ENCODE measurements at regions not wholly inside any gene's neighbourhood (a gene's known extent, or its start where the extent isn't known, plus 50 kb on each side); places are given as distances from the start of the nearest gene placed in this dataset.

GRCh38 chr15:61654918-61655317 is 405.3 kb downstream of the VPS13C start:
- H3K4me1 ChIP-seq: peaks cover 31 to 56% of the 10 kb centered on the region in 2 donors
- H3K9me3 ChIP-seq: no peaks in the 10 kb centered on the region
- 79 to 80% methylated on average over 12 of the region's 12 CpGs for WGBS, 2 donors
- H3K27ac ChIP-seq: peak overlapping the region in 2 of 3 donors; percentile 69 to 75
- no peak for TF ChIP-seq POLR2A (IDR thresholded peaks at IDR 0.05)
- no peak for TF ChIP-seq CTCF (IDR thresholded peaks at IDR 0.05)
- no peaks in the 10 kb centered on the region for H3K36me3 ChIP-seq
- no peak overlapping the region for H3K4me3 ChIP-seq (replicated peaks in 1 of 3)
- intact Hi-C loops (cut with DNase I): no loop called here
- no peaks in the 10 kb centered on the region for H3K27me3 ChIP-seq
- DNase-seq: peak; percentile 31 to 37

GRCh38 chr15:61654002-61654740 is 406.1 kb downstream of the VPS13C start:
- no peaks in the 10 kb centered on the region for H3K27me3 ChIP-seq
- no peak for DNase-seq
- no peak overlapping the region for H3K27ac ChIP-seq
- H3K4me1 ChIP-seq: peaks cover 25 to 52% of the 10 kb centered on the region in 2 donors
- no peak overlapping the region for H3K4me3 ChIP-seq (replicated peaks in 1 of 3)
- TF ChIP-seq POLR2A (IDR thresholded peaks at IDR 0.05): no peak
- no peak for TF ChIP-seq CTCF (IDR thresholded peaks at IDR 0.05)
- intact Hi-C loops (cut with DNase I): no loop called here
- WGBS, 2 donors: 82 to 90% methylated on average over 8 to 9 of the region's 9 CpGs
- no peaks in the 10 kb centered on the region for H3K9me3 ChIP-seq
- H3K36me3 ChIP-seq: no peaks in the 10 kb centered on the region

- Histone ChIP-seq H3K36me3 (no peaks in the 10 kb centered on the region), H3K9me3 (no peaks in the 10 kb centered on the region), H3K4me3 (replicated peaks in 1 of 3) (no peak overlapping the region), H3K27me3 (no peaks in the 10 kb centered on the region), H3K4me1 (peaks cover 25 to 49% of the 10 kb centered on the region in 2 donors), H3K27ac (peak overlapping the region in 1 of 3 donors; percentile 26)
- intact Hi-C loops (cut with DNase I): no loop called here
- 74 to 84% methylated on average over 9 of the region's 9 CpGs for WGBS, 2 donors
- TF ChIP-seq POLR2A (IDR thresholded peaks at IDR 0.05) (no peak), CTCF (IDR thresholded peaks at IDR 0.05) (no peak)
- DNase-seq: no peak
These were observed 407.1 kb downstream of the VPS13C start for GRCh38 chr15:61653110-61653509.

- WGBS, 2 donors: 70 to 78% methylated on average over 3 of the region's 3 CpGs
- H3K27ac ChIP-seq: no peak overlapping the region
- H3K4me3 ChIP-seq (replicated peaks in 1 of 3): no peak overlapping the region
- intact Hi-C loops (cut with DNase I): no loop called here
- peaks cover 15 to 33% of the 10 kb centered on the region in 2 donors for H3K4me1 ChIP-seq
- H3K36me3 ChIP-seq: no peaks in the 10 kb centered on the region
- TF ChIP-seq POLR2A (IDR thresholded peaks at IDR 0.05) (no peak), CTCF (IDR thresholded peaks at IDR 0.05) (no peak)
- no peak for DNase-seq
- no peaks in the 10 kb centered on the region for H3K27me3 ChIP-seq
- no peaks in the 10 kb centered on the region for H3K9me3 ChIP-seq
These were observed 409.0 kb downstream of the VPS13C start for GRCh38 chr15:61651267-61651666.

- Histone ChIP-seq H3K36me3 (no peaks in the 10 kb centered on the region), H3K4me1 (peaks cover 0 to 14% of the 10 kb centered on the region in 2 donors), H3K4me3 (replicated peaks in 1 of 3) (no peak overlapping the region), H3K27me3 (no peaks in the 10 kb centered on the region), H3K27ac (no peak overlapping the region), H3K9me3 (no peaks in the 10 kb centered on the region)
- DNase-seq: no peak
- 91 to 94% methylated on average over 5 of the region's 5 CpGs for WGBS, 2 donors
- intact Hi-C loops (cut with DNase I): loop anchor here (10.0 kb wide), 1 partner anchor 176 kb away; no protein-coding TSS in a partner anchor
- no peak for TF ChIP-seq CTCF (IDR thresholded peaks at IDR 0.05)
- TF ChIP-seq POLR2A (IDR thresholded peaks at IDR 0.05): no peak
These were observed 411.2 kb downstream of the VPS13C start for GRCh38 chr15:61649046-61649445.
